DND-41 (cell line): ENCODE measurements at regions not wholly inside any gene's neighbourhood (a gene's known extent, or its start where the extent isn't known, plus 50 kb on each side); places are given as distances from the start of the nearest gene placed in this dataset.

Experiments used
- ATAC-seq: fragments of 200-7000 bp; cut with Tn5 transposase; 3 replicates; pipeline ENCODE4 v1.9.1; 2021; ENCODE audit warnings: low read depth; ENCODE audit not compliant: insufficient read depth
- DNase-seq: peaks from one replicate; pipeline ENCODE4 v3.0.0-alpha.2; 2020
- H2AFZ ChIP-seq: 2 replicates; pipeline ENCODE4 v1.6.0; 2012; ENCODE audit warnings: low read depth, low read length
- H3K27ac ChIP-seq: 2 replicates; pipeline ENCODE4 v1.5.1; 2012; ENCODE audit warnings: low read length, inconsistent platforms
- H3K27me3 ChIP-seq: fragments of 200-600 bp; sonication (generic); 2 replicates; pipeline ENCODE4 v1.6.0; 2012; ENCODE audit warnings: low read length, mild to moderate bottlenecking, inconsistent platforms; ENCODE audit not compliant: insufficient read depth, poor library complexity
- H3K36me3 ChIP-seq: 2 replicates; pipeline ENCODE4 v1.5.1; 2012; ENCODE audit warnings: low read length, inconsistent platforms; ENCODE audit not compliant: insufficient read depth
- H3K4me1 ChIP-seq: 2 replicates; pipeline ENCODE4 v1.5.1; 2012; ENCODE audit warnings: mild to moderate bottlenecking, low read length; ENCODE audit not compliant: insufficient read depth
- H3K4me2 ChIP-seq: 2 replicates; pipeline ENCODE4 v1.6.0; 2012; ENCODE audit warnings: mild to moderate bottlenecking, moderate library complexity, low read length, inconsistent platforms; ENCODE audit not compliant: insufficient read depth
- H3K4me3 ChIP-seq, 2 experiments: fragments of 200-600 bp in 1 of 2; shearing (Covaris generic) in 1 of 2; 2 replicates each; pipeline ENCODE4 v1.5.1; 2012 to 2016; ENCODE audit warnings: inconsistent platforms in 2 of 2, low read length in 2 of 2, mild to moderate bottlenecking in 2 of 2, low read depth in 1 of 2, moderate library complexity in 1 of 2
- H3K79me2 ChIP-seq: 2 replicates; pipeline ENCODE4 v1.6.0; 2012; ENCODE audit warnings: low read length, inconsistent platforms; ENCODE audit not compliant: insufficient read depth
- H3K9ac ChIP-seq: 2 replicates; pipeline ENCODE4 v1.6.0; 2012; ENCODE audit warnings: low read depth, mild to moderate bottlenecking, inconsistent platforms, low read length, moderate library complexity
- H3K9me3 ChIP-seq: 2 replicates; pipeline ENCODE4 v1.5.1; 2012; ENCODE audit warnings: low read length, moderate library complexity, mild to moderate bottlenecking, inconsistent platforms; ENCODE audit not compliant: insufficient read depth, severe bottlenecking
- H4K20me1 ChIP-seq: 2 replicates; pipeline ENCODE4 v1.6.0; 2012; ENCODE audit warnings: low read length; ENCODE audit not compliant: insufficient read depth
- EZH2 ChIP-seq: IDR thresholded peaks from 3 replicates; pipeline ENCODE4 v1.6.1; 2012; ENCODE audit warnings: borderline replicate concordance, low read depth, mild to moderate bottlenecking, moderate library complexity, low read length, inconsistent platforms; ENCODE audit not compliant: severe bottlenecking
- TF ChIP-seq, protein P1 (sequence below): IDR thresholded peaks from 2 replicates; pipeline ENCODE4 v1.5.1; 2012; ENCODE audit warnings: borderline replicate concordance, low read length, moderate library complexity, mild to moderate bottlenecking; ENCODE audit not compliant: poor library complexity, severe bottlenecking; ENCODE audit errors: extremely low read depth

DNA sequence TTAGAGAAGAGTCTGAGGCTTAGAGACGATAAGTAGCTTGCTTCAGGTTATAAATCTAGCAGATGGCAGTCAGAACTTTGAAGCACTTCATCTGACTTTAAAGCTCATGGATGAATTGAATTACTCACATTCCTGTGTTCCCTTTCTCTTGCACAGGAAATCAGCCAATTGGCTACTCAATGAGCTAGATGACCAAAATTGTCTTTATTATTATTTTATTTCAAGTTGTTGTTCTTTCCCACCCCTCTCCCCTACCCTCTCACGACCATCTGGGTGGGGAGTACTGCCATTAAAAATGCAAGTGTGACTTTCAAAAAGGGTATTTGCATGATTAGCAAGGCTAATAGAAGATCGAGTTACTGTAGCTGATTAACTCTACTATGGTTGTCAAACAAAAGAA, 491.1 kb downstream of the NR4A2 start:
- DNase-seq (no peak), ATAC-seq (no peak)
- no peaks in the 10 kb centered on the region for H3K27me3 ChIP-seq
- no peaks in the 10 kb centered on the region for H4K20me1 ChIP-seq
- H3K79me2 ChIP-seq, result no peaks in the 10 kb centered on the region
- H3K27ac ChIP-seq, result no peak overlapping the region
- H3K9me3 ChIP-seq, result no peaks in the 10 kb centered on the region
- H3K4me2 ChIP-seq, result no peak overlapping the region
- H3K4me3 ChIP-seq, result no peak overlapping the region
- H3K36me3 ChIP-seq, result no peaks in the 10 kb centered on the region
- no peak overlapping the region for H3K9ac ChIP-seq
- TF ChIP-seq EZH2, result no peak
- TF ChIP-seq, protein P1, sequence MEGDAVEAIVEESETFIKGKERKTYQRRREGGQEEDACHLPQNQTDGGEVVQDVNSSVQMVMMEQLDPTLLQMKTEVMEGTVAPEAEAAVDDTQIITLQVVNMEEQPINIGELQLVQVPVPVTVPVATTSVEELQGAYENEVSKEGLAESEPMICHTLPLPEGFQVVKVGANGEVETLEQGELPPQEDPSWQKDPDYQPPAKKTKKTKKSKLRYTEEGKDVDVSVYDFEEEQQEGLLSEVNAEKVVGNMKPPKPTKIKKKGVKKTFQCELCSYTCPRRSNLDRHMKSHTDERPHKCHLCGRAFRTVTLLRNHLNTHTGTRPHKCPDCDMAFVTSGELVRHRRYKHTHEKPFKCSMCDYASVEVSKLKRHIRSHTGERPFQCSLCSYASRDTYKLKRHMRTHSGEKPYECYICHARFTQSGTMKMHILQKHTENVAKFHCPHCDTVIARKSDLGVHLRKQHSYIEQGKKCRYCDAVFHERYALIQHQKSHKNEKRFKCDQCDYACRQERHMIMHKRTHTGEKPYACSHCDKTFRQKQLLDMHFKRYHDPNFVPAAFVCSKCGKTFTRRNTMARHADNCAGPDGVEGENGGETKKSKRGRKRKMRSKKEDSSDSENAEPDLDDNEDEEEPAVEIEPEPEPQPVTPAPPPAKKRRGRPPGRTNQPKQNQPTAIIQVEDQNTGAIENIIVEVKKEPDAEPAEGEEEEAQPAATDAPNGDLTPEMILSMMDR, result no peak
- no peak overlapping the region for H2AFZ ChIP-seq
- no peaks in the 10 kb centered on the region for H3K4me1 ChIP-seq

DNA sequence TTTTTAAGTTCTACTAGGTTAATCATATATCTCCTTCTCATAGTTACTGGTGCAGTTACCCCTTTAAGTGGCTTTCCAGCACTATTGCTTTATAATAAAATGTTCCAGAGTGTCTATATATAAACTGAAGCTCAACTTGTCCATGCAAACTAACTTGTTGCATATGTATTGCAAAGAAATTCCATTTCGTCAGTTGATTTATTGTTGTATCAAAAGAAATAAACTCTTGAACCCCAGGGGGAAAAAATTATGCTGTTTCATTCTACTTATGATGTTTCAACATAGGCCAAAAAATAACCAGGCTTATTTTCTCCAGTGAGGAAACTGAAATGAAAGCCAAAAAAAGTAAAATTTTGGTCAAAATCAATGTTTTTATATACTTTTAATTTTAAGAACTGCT, 491.9 kb downstream of the NR4A2 start:
- DNase-seq (no peak), ATAC-seq (no peak)

GRCh38 chr2:155839991-155840390, 492.5 kb downstream of the NR4A2 start:
- Histone ChIP-seq H3K27me3 (no peaks in the 10 kb centered on the region), H3K4me3 (no peak overlapping the region), H3K27ac (no peak overlapping the region), H3K4me2 (no peak overlapping the region), H2AFZ (no peak overlapping the region; the same call in 1 of the 2 replicates), H3K9me3 (no peaks in the 10 kb centered on the region), H4K20me1 (no peaks in the 10 kb centered on the region), H3K4me1 (no peaks in the 10 kb centered on the region), H3K36me3 (no peaks in the 10 kb centered on the region), H3K79me2 (no peaks in the 10 kb centered on the region), H3K9ac (no peak overlapping the region)
- no peak for TF ChIP-seq EZH2
- TF ChIP-seq, protein P1, result no peak
- DNase-seq, result no peak
- no peak for ATAC-seq

More for the DNA sequence above, 491.9 kb downstream of the NR4A2 start:
- Histone ChIP-seq H3K4me1 (no peaks in the 10 kb centered on the region), H4K20me1 (no peaks in the 10 kb centered on the region), H3K27ac (no peak overlapping the region), H3K79me2 (no peaks in the 10 kb centered on the region), H3K27me3 (no peaks in the 10 kb centered on the region), H2AFZ (no peak overlapping the region), H3K4me2 (no peak overlapping the region), H3K9me3 (no peaks in the 10 kb centered on the region), H3K36me3 (no peaks in the 10 kb centered on the region), H3K4me3 (no peak overlapping the region), H3K9ac (no peak overlapping the region)
- TF ChIP-seq, protein P1, result no peak
- TF ChIP-seq EZH2, result no peak

DNA sequence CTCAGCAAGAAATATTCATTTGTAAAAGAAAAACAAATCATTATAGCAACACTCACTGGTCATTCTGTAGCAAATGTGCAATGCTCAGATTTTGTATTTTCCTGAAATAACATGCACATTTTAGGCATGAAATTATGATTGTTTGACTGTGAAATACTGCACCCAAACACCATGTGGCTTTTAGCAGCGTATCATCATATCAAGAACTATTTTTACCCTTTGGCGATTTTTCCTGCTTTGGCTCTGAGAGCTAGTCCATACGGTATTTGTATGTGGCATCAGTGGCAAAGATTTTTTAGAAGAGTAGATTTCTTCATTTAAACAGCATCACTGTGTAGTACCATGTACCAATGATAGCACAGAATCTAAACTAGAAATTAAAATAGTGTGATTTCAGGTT, 493.1 kb downstream of the NR4A2 start:
- Histone ChIP-seq H3K27ac (no peak overlapping the region), H3K36me3 (no peaks in the 10 kb centered on the region), H3K9ac (no peak overlapping the region), H3K9me3 (no peaks in the 10 kb centered on the region), H3K4me3 (no peak overlapping the region), H3K4me1 (no peaks in the 10 kb centered on the region), H3K4me2 (no peak overlapping the region), H3K79me2 (no peaks in the 10 kb centered on the region), H3K27me3 (no peaks in the 10 kb centered on the region), H4K20me1 (no peaks in the 10 kb centered on the region), H2AFZ (no peak overlapping the region)
- ATAC-seq (no peak), DNase-seq (no peak)
- TF ChIP-seq EZH2, result no peak
- TF ChIP-seq, protein P1, result no peak
